Esophagus squamous epithelium (tissue), 4 donors: ENCODE measurements at regions not wholly inside any gene's neighbourhood (a gene's known extent, or its start where the extent isn't known, plus 50 kb on each side); places are given as distances from the start of the nearest gene placed in this dataset.

Experiments used
- POLR2A ChIP-seq, 4 donors: fragments of 450-650 bp; IDR thresholded peaks; one replicate each; pipeline ENCODE4 v1.6.1; 2017; ENCODE audit warnings: antibody characterized with exemption in 4 of 4, mild to moderate bottlenecking in 4 of 4, moderate library complexity in 3 of 4
- TF ChIP-seq, protein P1 (sequence below), 6 experiments: fragments of 450-650 bp in 4 of 6; fragments of 200-600 bp in 2 of 6; sonication (generic) in 2 of 6; IDR thresholded peaks; one replicate each; pipeline ENCODE4 v1.5.1; 2016 to 2019; ENCODE audit warnings: antibody characterized with exemption in 6 of 6, mild to moderate bottlenecking in 4 of 6, moderate library complexity in 4 of 6

DNA sequence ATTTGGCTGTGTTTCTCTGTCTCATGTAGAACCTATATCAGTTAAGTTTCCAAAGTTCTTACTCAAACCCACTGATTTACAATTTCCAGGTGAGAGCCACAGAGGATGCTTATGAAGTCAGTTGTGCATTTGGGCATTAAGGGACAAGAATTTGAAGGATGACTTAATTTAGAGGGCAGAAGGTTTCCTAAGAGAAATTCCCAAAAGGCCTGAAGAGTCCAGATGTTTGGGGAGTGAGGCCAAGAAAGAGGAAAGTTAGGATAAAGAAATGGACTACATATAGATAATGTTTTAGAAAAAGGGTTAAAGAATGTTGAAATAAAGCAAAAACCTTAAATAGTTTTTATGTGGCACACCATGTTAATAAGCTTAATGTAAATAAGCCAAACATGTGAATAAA is 338.7 kb upstream of the GRM7 start:
- no peak for TF ChIP-seq POLR2A (IDR thresholded peaks at IDR 0.05)
- TF ChIP-seq, protein P1, sequence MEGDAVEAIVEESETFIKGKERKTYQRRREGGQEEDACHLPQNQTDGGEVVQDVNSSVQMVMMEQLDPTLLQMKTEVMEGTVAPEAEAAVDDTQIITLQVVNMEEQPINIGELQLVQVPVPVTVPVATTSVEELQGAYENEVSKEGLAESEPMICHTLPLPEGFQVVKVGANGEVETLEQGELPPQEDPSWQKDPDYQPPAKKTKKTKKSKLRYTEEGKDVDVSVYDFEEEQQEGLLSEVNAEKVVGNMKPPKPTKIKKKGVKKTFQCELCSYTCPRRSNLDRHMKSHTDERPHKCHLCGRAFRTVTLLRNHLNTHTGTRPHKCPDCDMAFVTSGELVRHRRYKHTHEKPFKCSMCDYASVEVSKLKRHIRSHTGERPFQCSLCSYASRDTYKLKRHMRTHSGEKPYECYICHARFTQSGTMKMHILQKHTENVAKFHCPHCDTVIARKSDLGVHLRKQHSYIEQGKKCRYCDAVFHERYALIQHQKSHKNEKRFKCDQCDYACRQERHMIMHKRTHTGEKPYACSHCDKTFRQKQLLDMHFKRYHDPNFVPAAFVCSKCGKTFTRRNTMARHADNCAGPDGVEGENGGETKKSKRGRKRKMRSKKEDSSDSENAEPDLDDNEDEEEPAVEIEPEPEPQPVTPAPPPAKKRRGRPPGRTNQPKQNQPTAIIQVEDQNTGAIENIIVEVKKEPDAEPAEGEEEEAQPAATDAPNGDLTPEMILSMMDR (IDR thresholded peaks at IDR 0.05) = no peak
